ENCODE measurements at regions not wholly inside any gene's neighbourhood (a gene's known extent, or its start where the extent isn't known, plus 50 kb on each side); places are given as distances from the start of the nearest gene placed in this dataset.

DNA sequence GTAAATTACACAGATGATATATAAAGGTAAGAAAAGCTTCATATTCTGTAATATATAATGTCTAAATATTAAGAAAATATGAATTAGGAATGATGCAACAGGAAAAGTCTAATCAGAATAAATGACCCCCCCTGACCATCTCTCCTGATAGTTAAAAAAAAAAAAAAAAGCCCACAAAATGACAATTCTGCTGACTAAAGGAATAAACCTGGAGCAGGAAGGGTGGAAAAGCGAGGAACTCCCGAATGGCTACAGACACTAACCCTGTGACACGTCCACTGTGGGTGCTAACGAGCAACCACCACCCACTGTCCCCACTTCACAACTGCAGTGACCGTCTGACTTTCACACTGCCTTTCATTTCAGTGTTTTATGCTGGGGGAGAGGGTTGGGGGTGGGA is 67.6 kb upstream of the FOXQ1 start:
- H3K79me2 ChIP-seq (ENCODE audit: insufficient read depth, low read length) = no peaks in the 10 kb centered on the region
- H3K4me3 ChIP-seq (replicated peaks in 1 of 3; ENCODE audit: low read depth in 2 of 3, low read length in 3 of 3) = no peak overlapping the region
- H2AFZ ChIP-seq (ENCODE audit: insufficient read depth, low read depth, low read length, poor library complexity, severe bottlenecking) = no peak overlapping the region
- peaks cover 0 to 3% of the 10 kb centered on the region in 2 donors for H3K27me3 ChIP-seq (ENCODE audit: control insufficient read depth in 2 of 2, insufficient read depth in 2 of 2, low read length in 2 of 2)
- H3K9me3 Mint-ChIP-seq = peaks cover 0 to 4% (median 0%) of the 10 kb centered on the region in 7 donors
- no peaks in the 10 kb centered on the region for H3K4me1 ChIP-seq (ENCODE audit: control insufficient read depth in 1 of 2, insufficient read depth in 2 of 2, low read length in 2 of 2)
- H3K27me3 Mint-ChIP-seq (ENCODE audit: low read depth in 3 of 3) = peaks cover 8 to 11% (median 9%) of the 10 kb centered on the region in 3 donors
- WGBS (ENCODE audit: insufficient coverage) = no CpG with 5 or more reads among the region's 5 CpGs
- no peak overlapping the region for H3K9ac ChIP-seq (ENCODE audit: insufficient read depth, low read length, poor library complexity, severe bottlenecking)
- no peaks in the 10 kb centered on the region for H3K9me3 ChIP-seq (replicated peaks in 1 of 2; ENCODE audit: control insufficient read depth in 1 of 2, insufficient read depth in 1 of 2, low read length in 2 of 2)
- no peak overlapping the region for H3K4me3 Mint-ChIP-seq
- H3K27ac Mint-ChIP-seq = no peak overlapping the region
- H3K27ac ChIP-seq (ENCODE audit: low read depth in 1 of 2, low read length in 2 of 2) = no peak overlapping the region
- no peaks in the 10 kb centered on the region for H3K4me1 Mint-ChIP-seq
- intact Hi-C loops (cut with micrococcal nuclease) = no loop called here
- H3K4me2 ChIP-seq (replicated peaks; ENCODE audit: extremely low read depth, low read length, poor library complexity, severe bottlenecking) = no peak overlapping the region
- TF ChIP-seq, protein P1, sequence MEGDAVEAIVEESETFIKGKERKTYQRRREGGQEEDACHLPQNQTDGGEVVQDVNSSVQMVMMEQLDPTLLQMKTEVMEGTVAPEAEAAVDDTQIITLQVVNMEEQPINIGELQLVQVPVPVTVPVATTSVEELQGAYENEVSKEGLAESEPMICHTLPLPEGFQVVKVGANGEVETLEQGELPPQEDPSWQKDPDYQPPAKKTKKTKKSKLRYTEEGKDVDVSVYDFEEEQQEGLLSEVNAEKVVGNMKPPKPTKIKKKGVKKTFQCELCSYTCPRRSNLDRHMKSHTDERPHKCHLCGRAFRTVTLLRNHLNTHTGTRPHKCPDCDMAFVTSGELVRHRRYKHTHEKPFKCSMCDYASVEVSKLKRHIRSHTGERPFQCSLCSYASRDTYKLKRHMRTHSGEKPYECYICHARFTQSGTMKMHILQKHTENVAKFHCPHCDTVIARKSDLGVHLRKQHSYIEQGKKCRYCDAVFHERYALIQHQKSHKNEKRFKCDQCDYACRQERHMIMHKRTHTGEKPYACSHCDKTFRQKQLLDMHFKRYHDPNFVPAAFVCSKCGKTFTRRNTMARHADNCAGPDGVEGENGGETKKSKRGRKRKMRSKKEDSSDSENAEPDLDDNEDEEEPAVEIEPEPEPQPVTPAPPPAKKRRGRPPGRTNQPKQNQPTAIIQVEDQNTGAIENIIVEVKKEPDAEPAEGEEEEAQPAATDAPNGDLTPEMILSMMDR (IDR thresholded peaks at IDR 0.05) = no peak
- DNase-seq = no peak
- H3K36me3 ChIP-seq (replicated peaks in 1 of 2; ENCODE audit: control insufficient read depth in 1 of 2, insufficient read depth in 2 of 2, low read length in 2 of 2) = no peaks in the 10 kb centered on the region
- no peaks in the 10 kb centered on the region for H3K36me3 Mint-ChIP-seq
- no peaks in the 10 kb centered on the region for H4K20me1 ChIP-seq (ENCODE audit: insufficient read depth, low read length)

DNA sequence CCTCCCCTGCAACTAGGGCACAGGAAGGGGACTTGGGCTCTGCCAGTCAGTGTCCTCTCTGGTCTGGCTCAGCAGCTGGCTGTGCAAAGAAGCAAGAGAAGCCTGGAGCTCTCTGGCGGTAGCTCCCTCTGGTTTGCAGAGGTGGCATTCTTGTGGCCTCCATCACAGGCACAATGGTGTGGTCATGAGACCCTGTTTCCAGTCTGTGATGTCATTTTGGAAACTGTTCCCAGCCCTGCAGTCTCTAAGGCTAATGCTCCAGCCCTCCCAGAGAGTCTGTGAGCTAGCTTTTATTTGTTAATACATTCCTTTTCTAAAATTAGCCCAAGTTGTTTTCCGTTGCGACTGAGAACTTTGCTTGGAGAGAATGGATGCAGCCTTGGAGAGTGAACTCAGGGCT is 69.5 kb upstream of the FOXQ1 start:
- no peak overlapping the region for H3K27ac ChIP-seq (ENCODE audit: low read depth in 1 of 2, low read length in 2 of 2)
- H3K4me3 ChIP-seq (replicated peaks in 1 of 3; ENCODE audit: low read depth in 2 of 3, low read length in 3 of 3) = no peak overlapping the region
- no peaks in the 10 kb centered on the region for H3K36me3 ChIP-seq (replicated peaks in 1 of 2; ENCODE audit: control insufficient read depth in 1 of 2, insufficient read depth in 2 of 2, low read length in 2 of 2)
- no peaks in the 10 kb centered on the region for H3K4me1 ChIP-seq (ENCODE audit: control insufficient read depth in 1 of 2, insufficient read depth in 2 of 2, low read length in 2 of 2)
- H3K27me3 ChIP-seq (ENCODE audit: control insufficient read depth in 2 of 2, insufficient read depth in 2 of 2, low read length in 2 of 2) = no peaks in the 10 kb centered on the region
- WGBS (ENCODE audit: insufficient coverage) = 89% methylated on average over 1 of the region's 3 CpGs
- Mint-ChIP-seq H3K4me3 (no peak overlapping the region), H3K36me3 (no peaks in the 10 kb centered on the region), H3K27me3 (ENCODE audit: low read depth in 3 of 3) (peaks cover 9 to 10% (median 10%) of the 10 kb centered on the region in 3 donors), H3K4me1 (no peaks in the 10 kb centered on the region), H3K9me3 (peaks cover 0 to 1% (median 0%) of the 10 kb centered on the region in 7 donors), H3K27ac (no peak overlapping the region)
- H3K79me2 ChIP-seq (ENCODE audit: insufficient read depth, low read length) = no peaks in the 10 kb centered on the region
- no peak overlapping the region for H2AFZ ChIP-seq (ENCODE audit: insufficient read depth, low read depth, low read length, poor library complexity, severe bottlenecking)
- TF ChIP-seq, protein P1 (IDR thresholded peaks at IDR 0.05) = no peak
- no peak overlapping the region for H3K9ac ChIP-seq (ENCODE audit: insufficient read depth, low read length, poor library complexity, severe bottlenecking)
- intact Hi-C loops (cut with micrococcal nuclease) = no loop called here
- DNase-seq = no peak
- H3K9me3 ChIP-seq (replicated peaks in 1 of 2; ENCODE audit: control insufficient read depth in 1 of 2, insufficient read depth in 1 of 2, low read length in 2 of 2) = no peaks in the 10 kb centered on the region
- H3K4me2 ChIP-seq (replicated peaks; ENCODE audit: extremely low read depth, low read length, poor library complexity, severe bottlenecking) = no peak overlapping the region
- H4K20me1 ChIP-seq (ENCODE audit: insufficient read depth, low read length) = no peaks in the 10 kb centered on the region
